KMS-11 (cell line): ENCODE measurements at regions not wholly inside any gene's neighbourhood (a gene's known extent, or its start where the extent isn't known, plus 50 kb on each side); places are given as distances from the start of the nearest gene placed in this dataset.
"Not testable (repeated sequence)": the region's sequence is repeated elsewhere in the genome, so short reads cannot be mapped to it uniquely, and the experiment has no call there.

ENCODE experiments used
- H2AFZ ChIP-seq: fragments of 200-600 bp; sonication (generic); 2 replicates; pipeline ENCODE4 v1.6.1; 2016; ENCODE audit warnings: antibody characterized with exemption, mixed run types, low read depth
- H3K27ac ChIP-seq: fragments of 200-600 bp; sonication (generic); 2 replicates; pipeline ENCODE4 v1.6.1; 2016; ENCODE audit warnings: mild to moderate bottlenecking, mixed run types
- H3K27me3 ChIP-seq: fragments of 200-600 bp; sonication (generic); 2 replicates; pipeline ENCODE4 v1.6.1; 2017; ENCODE audit warnings: mild to moderate bottlenecking, low read depth, mixed run types, moderate library complexity; ENCODE audit not compliant: insufficient read depth
- H3K36me3 ChIP-seq: fragments of 200-600 bp; sonication (generic); 2 replicates; pipeline ENCODE4 v1.6.1; 2017; ENCODE audit warnings: mild to moderate bottlenecking, mixed run types; ENCODE audit not compliant: insufficient read depth
- H3K4me1 ChIP-seq: fragments of 200-600 bp; sonication (generic); 2 replicates; pipeline ENCODE4 v1.6.1; 2016; ENCODE audit warnings: mild to moderate bottlenecking, low read depth, mixed run types; ENCODE audit not compliant: poor library complexity, severe bottlenecking
- H3K4me2 ChIP-seq: fragments of 200-600 bp; sonication (generic); 2 replicates; pipeline ENCODE4 v1.7.0; 2016; ENCODE audit warnings: mild to moderate bottlenecking, mixed run types
- H3K4me3 ChIP-seq: fragments of 200-600 bp; sonication (generic); IDR thresholded peaks from 2 replicates; pipeline ENCODE4 v1.6.1; 2017; ENCODE audit warnings: low read depth, low read length, mixed read lengths; ENCODE audit not compliant: insufficient read depth
- H3K79me2 ChIP-seq: fragments of 200-600 bp; sonication (generic); 2 replicates; pipeline ENCODE4 v1.6.1; 2016; ENCODE audit warnings: low read depth, mixed run types; ENCODE audit not compliant: insufficient read depth
- H3K9ac ChIP-seq: fragments of 200-600 bp; sonication (generic); 2 replicates; pipeline ENCODE4 v1.6.1; 2016; ENCODE audit warnings: mild to moderate bottlenecking, mixed run types
- H4K20me1 ChIP-seq: fragments of 200-600 bp; sonication (generic); 2 replicates; pipeline ENCODE4 v1.6.1; 2016; ENCODE audit warnings: mild to moderate bottlenecking, mixed run types; ENCODE audit not compliant: insufficient read depth
- CTCF ChIP-seq: fragments of 200-600 bp; sonication (generic); conservative IDR thresholded peaks from 2 replicates; pipeline ENCODE4 v1.6.1; 2017; ENCODE audit warnings: low read depth, mild to moderate bottlenecking, antibody characterized with exemption, low read length, moderate library complexity, mixed read lengths

GRCh38 chr4:125225806-125226205 lies 88.9 kb upstream of the FAT4 start:
- no peak overlapping the region for H3K4me3 ChIP-seq
- no peaks in the 10 kb centered on the region for H3K27me3 ChIP-seq
- no peak overlapping the region for H3K9ac ChIP-seq
- H2AFZ ChIP-seq, result no peak overlapping the region
- H3K36me3 ChIP-seq, result no peaks in the 10 kb centered on the region
- no peak overlapping the region for H3K4me2 ChIP-seq
- TF ChIP-seq CTCF, result no peak
- H3K4me1 ChIP-seq, result no peaks in the 10 kb centered on the region
- no peaks in the 10 kb centered on the region for H3K79me2 ChIP-seq
- H4K20me1 ChIP-seq, result no peaks in the 10 kb centered on the region
- no peak overlapping the region for H3K27ac ChIP-seq

- no peaks in the 10 kb centered on the region for H3K27me3 ChIP-seq
- H3K4me3 ChIP-seq, result no peak overlapping the region
- no peak for TF ChIP-seq CTCF
- no peaks in the 10 kb centered on the region for H4K20me1 ChIP-seq
- no peak overlapping the region for H3K4me2 ChIP-seq
- H3K9ac ChIP-seq, result no peak overlapping the region
- H3K4me1 ChIP-seq, result no peaks in the 10 kb centered on the region
- H3K79me2 ChIP-seq, result no peaks in the 10 kb centered on the region
- peak overlapping the region; percentile 13; the same call in 1 of the 2 replicates for H2AFZ ChIP-seq
- H3K27ac ChIP-seq, result no peak overlapping the region
- H3K36me3 ChIP-seq, result no peaks in the 10 kb centered on the region
Measured at GRCh38 chr4:125200556-125200955, 114.2 kb upstream of the FAT4 start.

- TF ChIP-seq CTCF, result no peak
- Histone ChIP-seq H3K9ac (no peak overlapping the region), H3K4me1 (no peaks in the 10 kb centered on the region), H4K20me1 (no peaks in the 10 kb centered on the region), H3K27me3 (no peaks in the 10 kb centered on the region), H3K4me2 (no peak overlapping the region), H3K27ac (no peak overlapping the region), H3K36me3 (no peaks in the 10 kb centered on the region), H3K79me2 (no peaks in the 10 kb centered on the region), H2AFZ (no peak overlapping the region), H3K4me3 (no peak overlapping the region)
Measured at GRCh38 chr4:125198916-125199315, 115.8 kb upstream of the FAT4 start.

- not testable (repeated sequence) for H4K20me1 ChIP-seq, H3K27ac ChIP-seq, H3K27me3 ChIP-seq, H2AFZ ChIP-seq, H3K9ac ChIP-seq, H3K36me3 ChIP-seq, H3K4me2 ChIP-seq, H3K4me1 ChIP-seq, H3K79me2 ChIP-seq, H3K4me3 ChIP-seq
Measured at GRCh38 chr4:125191874-125192459, 122.8 kb upstream of the FAT4 start.

- H3K9ac ChIP-seq, result no peak overlapping the region
- no peak overlapping the region for H3K27ac ChIP-seq
- no peaks in the 10 kb centered on the region for H3K4me1 ChIP-seq
- no peak overlapping the region for H3K4me2 ChIP-seq
- no peak overlapping the region for H2AFZ ChIP-seq
- H3K27me3 ChIP-seq, result no peaks in the 10 kb centered on the region
- no peaks in the 10 kb centered on the region for H3K36me3 ChIP-seq
- TF ChIP-seq CTCF, result no peak
- no peaks in the 10 kb centered on the region for H4K20me1 ChIP-seq
- H3K4me3 ChIP-seq, result no peak overlapping the region
- no peaks in the 10 kb centered on the region for H3K79me2 ChIP-seq
Measured at GRCh38 chr4:125191232-125191631, 123.5 kb upstream of the FAT4 start.
